ENCODE measurements at regions not wholly inside any gene's neighbourhood (a gene's known extent, or its start where the extent isn't known, plus 50 kb on each side); places are given as distances from the start of the nearest gene placed in this dataset.
"Not testable (repeated sequence)": the region's sequence is repeated elsewhere in the genome, so short reads cannot be mapped to it uniquely, and the experiment has no call there.

- no peak for DNase-seq (ENCODE audit: low spot score)
- no peak for TF ChIP-seq CTCF (IDR thresholded peaks at IDR 0.05; ENCODE audit: extremely low read depth, missing control alignments)
These were observed 1495.3 kb upstream of the NUDT12 start for GRCh38 chr5:105057893-105058292.

GRCh38 chr5:105057001-105057436 lies 1494.4 kb upstream of the NUDT12 start:
- no peak for DNase-seq (ENCODE audit: low spot score)
- TF ChIP-seq CTCF (IDR thresholded peaks at IDR 0.05; ENCODE audit: extremely low read depth, missing control alignments) = no peak

- TF ChIP-seq CTCF (IDR thresholded peaks at IDR 0.05; ENCODE audit: extremely low read depth, missing control alignments) = no peak
- no peak for DNase-seq (ENCODE audit: low spot score)
These were observed 1491.8 kb upstream of the NUDT12 start for GRCh38 chr5:105054406-105054805.

GRCh38 chr5:105042623-105043022 lies 1480.0 kb upstream of the NUDT12 start:
- DNase-seq (ENCODE audit: low spot score) = no peak
- no peak for TF ChIP-seq CTCF (IDR thresholded peaks at IDR 0.05; ENCODE audit: extremely low read depth, missing control alignments)

GRCh38 chr5:105036814-105037213 lies 1474.2 kb upstream of the NUDT12 start:
- DNase-seq (ENCODE audit: low spot score) = not testable (repeated sequence)

- TF ChIP-seq CTCF (IDR thresholded peaks at IDR 0.05; ENCODE audit: extremely low read depth, missing control alignments) = no peak
These were observed 1471.8 kb upstream of the NUDT12 start for GRCh38 chr5:105034401-105034763.

GRCh38 chr5:105033637-105034400 lies 1471.2 kb upstream of the NUDT12 start:
- no peak for TF ChIP-seq CTCF (IDR thresholded peaks at IDR 0.05; ENCODE audit: extremely low read depth, missing control alignments)
- DNase-seq (ENCODE audit: low spot score) = no peak

More at GRCh38 chr5:105034401-105034763, 1471.8 kb upstream of the NUDT12 start:
- DNase-seq (ENCODE audit: low spot score) = no peak

- no peak for TF ChIP-seq CTCF (IDR thresholded peaks at IDR 0.05; ENCODE audit: extremely low read depth, missing control alignments)
These were observed 1470.3 kb upstream of the NUDT12 start for GRCh38 chr5:105032917-105033316.

More at GRCh38 chr5:105032917-105033316, 1470.3 kb upstream of the NUDT12 start:
- DNase-seq (ENCODE audit: low spot score) = no peak
